NCI-H1092 (cell line): ENCODE measurements at regions not wholly inside any gene's neighbourhood (a gene's known extent, or its start where the extent isn't known, plus 50 kb on each side); places are given as distances from the start of the nearest gene placed in this dataset.
"Not testable (repeated sequence)": the region's sequence is repeated elsewhere in the genome, so short reads cannot be mapped to it uniquely, and the experiment has no call there.

Experiments used
- DNase-seq: peaks from one replicate; lab custom pipeline; 2025; lab: John Stamatoyannopoulos, UW

GRCh38 chr1:98287626-98288025 lies 366.8 kb upstream of the DPYD start:
- no peak for DNase-seq

GRCh38 chr1:98286656-98287055 lies 365.8 kb upstream of the DPYD start:
- no peak for DNase-seq

GRCh38 chr1:98285286-98285685 lies 364.5 kb upstream of the DPYD start:
- not testable (repeated sequence) for DNase-seq

- no peak for DNase-seq
These were observed 359.2 kb upstream of the DPYD start for GRCh38 chr1:98280049-98280448.

GRCh38 chr1:98278055-98278454 lies 357.2 kb upstream of the DPYD start:
- DNase-seq: no peak

GRCh38 chr1:98277118-98277517 lies 356.3 kb upstream of the DPYD start:
- no peak for DNase-seq

GRCh38 chr1:98276514-98276913 lies 355.7 kb upstream of the DPYD start:
- DNase-seq: no peak

GRCh38 chr1:98268316-98268715 lies 347.5 kb upstream of the DPYD start:
- no peak for DNase-seq

- DNase-seq: no peak
These were observed 346.6 kb upstream of the DPYD start for GRCh38 chr1:98267423-98267822.

- no peak for DNase-seq
These were observed 343.9 kb upstream of the DPYD start for GRCh38 chr1:98264727-98265126.

GRCh38 chr1:98260839-98261238 lies 340.0 kb upstream of the DPYD start:
- DNase-seq: no peak

- DNase-seq: no peak
These were observed 339.6 kb upstream of the DPYD start for GRCh38 chr1:98260412-98260811.

- no peak for DNase-seq
These were observed 335.9 kb upstream of the DPYD start for GRCh38 chr1:98256700-98257099.

GRCh38 chr1:98253145-98253544 lies 332.3 kb upstream of the DPYD start:
- no peak for DNase-seq

GRCh38 chr1:98251497-98251896 lies 330.7 kb upstream of the DPYD start:
- DNase-seq: no peak

GRCh38 chr1:98232678-98233077 lies 311.8 kb upstream of the DPYD start:
- DNase-seq: no peak

- DNase-seq: no peak
These were observed 301.9 kb upstream of the DPYD start for GRCh38 chr1:98222706-98223105.

- DNase-seq: no peak
These were observed 301.1 kb upstream of the DPYD start for GRCh38 chr1:98221923-98222322.

GRCh38 chr1:98217601-98218000 lies 296.8 kb upstream of the DPYD start:
- DNase-seq: no peak

GRCh38 chr1:98216304-98216703 lies 295.5 kb upstream of the DPYD start:
- DNase-seq: no peak

GRCh38 chr1:98211271-98211845 lies 290.5 kb upstream of the DPYD start:
- DNase-seq: no peak

- DNase-seq: no peak
These were observed 289.7 kb upstream of the DPYD start for GRCh38 chr1:98210563-98210962.

- DNase-seq: no peak
These were observed 289.2 kb upstream of the DPYD start for GRCh38 chr1:98210064-98210463.

GRCh38 chr1:98205291-98206017 lies 284.6 kb upstream of the DPYD start:
- no peak for DNase-seq
